ENCODE measurements at regions not wholly inside any gene's neighbourhood (a gene's known extent, or its start where the extent isn't known, plus 50 kb on each side); places are given as distances from the start of the nearest gene placed in this dataset.

GRCh38 chr6:41451515-41452163 is 94.5 kb upstream of the FOXP4 start:
- Histone ChIP-seq H3K27me3 (ENCODE audit: insufficient read depth, low read length) (no peaks in the 10 kb centered on the region; the same call in 1 of the 2 replicates), H3K4ac (ENCODE audit: low read depth, low read length) (no peak overlapping the region), H2AK5ac (ENCODE audit: insufficient read length, low read length) (no peak overlapping the region), H3K27ac (ENCODE audit: insufficient read length, low read depth, low read length) (no peak overlapping the region), H3K56ac (ENCODE audit: insufficient read length, low read depth, low read length) (no peak overlapping the region), H2BK5ac (ENCODE audit: insufficient read length, low read length) (no peak overlapping the region), H3K79me2 (ENCODE audit: insufficient read depth, low read length) (no peaks in the 10 kb centered on the region), H3K14ac (ENCODE audit: insufficient read depth, low read length) (no peak overlapping the region), H2BK20ac (ENCODE audit: low read depth, low read length, poor library complexity, severe bottlenecking) (no peak overlapping the region), H3K9me3 (ENCODE audit: control insufficient read depth, low read depth, low read length) (no peaks in the 10 kb centered on the region), H2BK12ac (ENCODE audit: insufficient read length, low read depth, low read length) (no peak overlapping the region), H3K23ac (ENCODE audit: insufficient read length, low read depth, low read length) (no peak overlapping the region), H3K4me2 (ENCODE audit: insufficient read depth, insufficient read length, low read length) (no peak overlapping the region), H3K18ac (ENCODE audit: insufficient read length, low read depth, low read length) (no peak overlapping the region), H2BK120ac (ENCODE audit: low read depth, low read length, poor library complexity, severe bottlenecking) (no peak overlapping the region), H3T11ph (ENCODE audit: low read length) (no peak overlapping the region), H3K79me1 (ENCODE audit: insufficient read depth, low read depth, low read length, poor library complexity, severe bottlenecking) (no peaks in the 10 kb centered on the region), H4K91ac (ENCODE audit: insufficient read length, low read depth, low read length) (no peak overlapping the region), H2BK15ac (ENCODE audit: low read depth, low read length) (no peak overlapping the region), H4K20me1 (ENCODE audit: control insufficient read depth, insufficient read depth, insufficient read length) (no peaks in the 10 kb centered on the region), H3K23me2 (ENCODE audit: insufficient read length, low read depth, low read length, poor library complexity, severe bottlenecking) (no peaks in the 10 kb centered on the region), H4K8ac (replicated peaks; ENCODE audit: insufficient read length, low read depth, low read length) (no peak overlapping the region), H2AFZ (ENCODE audit: low read length) (no peak overlapping the region), H3K4me1 (ENCODE audit: insufficient read depth, low read length) (no peaks in the 10 kb centered on the region), H4K5ac (ENCODE audit: insufficient read length, low read depth, low read length) (no peak overlapping the region), H3K9ac (ENCODE audit: extremely low read depth, insufficient read length, low read length) (no peak overlapping the region)
- Mint-ChIP-seq H3K4me3 (no peak overlapping the region), H3K4me1 (peaks cover 32 to 37% of the 10 kb centered on the region in 2 experiments), H3K9me3 (no peaks in the 10 kb centered on the region), H3K27ac (no peak overlapping the region; a peak in 1 of 7 replicates), H3K36me3 (ENCODE audit: insufficient read depth in 1 of 3, low read depth in 3 of 3) (no peaks in the 10 kb centered on the region), H3K27me3 (ENCODE audit: low read depth) (peaks cover 55% of the 10 kb centered on the region)
- no peak for TF ChIP-seq CTCF (conservative IDR thresholded peaks at IDR 0.05)
- WGBS (ENCODE audit: extremely low coverage, insufficient read length, low lambda C conversion rate), result no CpG with 5 or more reads among the region's 22 CpGs
- no peak for DNase-seq
